22Rv1 (cell line): ENCODE measurements at regions not wholly inside any gene's neighbourhood (a gene's known extent, or its start where the extent isn't known, plus 50 kb on each side); places are given as distances from the start of the nearest gene placed in this dataset.

Experiments
- CTCF ChIP-seq: fragments of 450-650 bp; IDR thresholded peaks from 2 replicates; pipeline ENCODE4 v1.5.1; 2017; ENCODE audit warnings: mild to moderate bottlenecking
- ZFX ChIP-seq: fragments of 450-650 bp; IDR thresholded peaks from 2 replicates; pipeline ENCODE4 v1.6.1; 2017; ENCODE audit warnings: antibody characterized with exemption, borderline replicate concordance

DNA sequence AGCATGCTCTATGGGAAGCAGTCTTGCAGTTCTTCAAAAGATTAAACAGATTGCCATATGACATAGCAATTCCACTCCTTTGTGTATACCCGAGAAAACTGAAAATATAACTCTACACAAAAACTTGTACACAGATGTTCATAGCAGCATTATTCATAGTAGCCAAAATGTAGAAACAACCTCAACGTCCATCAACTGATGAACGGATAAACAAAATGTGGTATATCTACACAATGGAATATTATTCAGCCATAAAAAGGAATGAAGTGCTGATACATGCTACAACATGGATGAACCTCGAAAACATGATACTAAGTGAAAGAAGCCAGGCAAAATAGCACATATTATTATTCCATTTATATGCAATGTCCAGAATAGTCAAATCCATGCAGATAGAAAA lies 221.2 kb upstream of the PSMD7 start:
- no peak for TF ChIP-seq CTCF
- TF ChIP-seq ZFX: no peak
